Sigmoid colon (tissue), 6 donors: ENCODE measurements at regions not wholly inside any gene's neighbourhood (a gene's known extent, or its start where the extent isn't known, plus 50 kb on each side); places are given as distances from the start of the nearest gene placed in this dataset.

ENCODE experiments used
- DNase-seq: peaks from one replicate; pipeline ENCODE4 v3.0.0-alpha.2; 2019
- H3K27ac ChIP-seq, 4 donors: fragments of 200-600 bp; sonication (generic); one replicate each; pipeline ENCODE4 v1.5.1; 2016 to 2019; ENCODE audit warnings: mild to moderate bottlenecking in 1 of 4
- H3K27me3 ChIP-seq, 3 donors: fragments of 200-600 bp; sonication (generic); one replicate each; pipeline ENCODE4 v1.5.1; 2019; ENCODE audit warnings: mild to moderate bottlenecking in 1 of 3
- H3K36me3 ChIP-seq, 4 donors: fragments of 200-600 bp; sonication (generic); one replicate each; pipeline ENCODE4 v1.5.1; 2016 to 2019
- H3K4me1 ChIP-seq, 4 donors: fragments of 200-600 bp; sonication (generic); one replicate each; pipeline ENCODE4 v1.5.1; 2017 to 2019
- H3K4me3 ChIP-seq, 4 donors: fragments of 200-600 bp; sonication (generic); one replicate each; pipeline ENCODE4 v1.5.1; 2017 to 2019; ENCODE audit warnings: mild to moderate bottlenecking in 2 of 4, moderate library complexity in 1 of 4
- H3K9me3 ChIP-seq, 4 donors: fragments of 200-600 bp in 3 of 4; sonication (generic) in 3 of 4; one replicate each; pipeline versions ENCODE4 v1.5.1 to v1.6.1; 2013 to 2019
- EP300 ChIP-seq, 4 donors: sonication (generic); formaldehyde crosslinking; IDR thresholded peaks; one replicate each; pipeline ENCODE4 v1.6.1; 2017; ENCODE audit warnings: antibody characterized with exemption in 4 of 4
- POLR2A ChIP-seq, 2 donors: fragments of 450-650 bp; IDR thresholded peaks; one replicate each; pipeline ENCODE4 v1.6.1; 2016; ENCODE audit warnings: antibody characterized with exemption in 2 of 2, mild to moderate bottlenecking in 2 of 2, moderate library complexity in 2 of 2
- POLR2AphosphoS5 ChIP-seq, 4 donors: sonication (generic); formaldehyde crosslinking; IDR thresholded peaks; one replicate each; pipeline ENCODE4 v1.6.1; 2017; ENCODE audit warnings: antibody characterized with exemption in 4 of 4
- WGBS, 2 donors: extraction: QIAGEN DNeasy Blood & Tissue Kit; methylation state at CpG; one replicate each; pipeline ENCODE4 v1.1.7; 2013; 5-methylcytosine and 5-hydroxymethylcytosine counted together
- intact Hi-C: fragments of 100-400 bp; cut with DNase I; formaldehyde crosslinking; loops from one replicate; pipeline ENCODE4 v1.15.1; 2023
- TF ChIP-seq, protein P1 (sequence below), 4 experiments: fragments of 450-650 bp in 3 of 4; fragments of 200-600 bp in 1 of 4; IDR thresholded peaks; one replicate each; pipeline ENCODE4 v1.5.1; 2016 to 2019; ENCODE audit warnings: antibody characterized with exemption in 4 of 4, mild to moderate bottlenecking in 3 of 4, moderate library complexity in 2 of 4
- donor health status: healthy with polysubstance abuse.
- donor health status: healthy.

DNA sequence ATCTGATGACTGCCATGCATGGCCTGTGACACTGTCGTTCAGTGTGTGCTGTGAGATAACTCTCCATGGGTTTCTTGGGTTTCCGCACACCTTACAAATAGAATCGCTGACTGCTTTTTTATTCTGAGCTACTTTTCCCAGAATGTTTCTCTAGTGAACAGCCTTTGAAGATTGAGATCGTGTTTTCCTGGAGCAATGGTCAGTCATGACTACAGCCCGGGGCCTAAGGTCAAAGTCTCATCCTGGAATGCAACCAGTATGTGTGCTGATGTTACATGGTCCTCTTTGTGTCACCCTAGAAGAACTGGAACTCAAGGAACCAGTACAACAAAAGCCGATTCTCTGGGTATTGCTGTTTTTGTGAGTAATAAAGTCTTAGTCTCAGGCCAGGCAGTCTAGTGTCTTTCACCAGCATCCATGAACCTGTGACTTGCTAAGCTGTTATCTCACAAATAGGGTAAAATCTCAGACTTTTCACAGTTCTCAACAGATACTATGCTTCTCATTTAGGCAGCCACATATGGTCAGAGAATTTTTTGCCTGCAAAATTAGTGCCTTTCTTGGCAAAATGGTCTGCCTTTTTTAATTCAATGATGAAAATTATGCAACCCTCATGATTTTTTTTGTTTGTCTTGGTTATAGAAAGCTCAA is 124.9 kb upstream of the PIEZO2 start:
- DNase-seq: no peak
- 81 to 87% methylated on average over 6 of the region's 6 CpGs for WGBS, 2 donors
- Histone ChIP-seq H3K9me3 (no peaks in the 10 kb centered on the region), H3K36me3 (no peaks in the 10 kb centered on the region), H3K27ac (no peak overlapping the region), H3K4me1 (no peaks in the 10 kb centered on the region), H3K27me3 (no peaks in the 10 kb centered on the region), H3K4me3 (no peak overlapping the region)
- TF ChIP-seq POLR2A (IDR thresholded peaks at IDR 0.05) (no peak), POLR2AphosphoS5 (IDR thresholded peaks at IDR 0.05) (no peak), EP300 (IDR thresholded peaks at IDR 0.05) (no peak)
- TF ChIP-seq, protein P1, sequence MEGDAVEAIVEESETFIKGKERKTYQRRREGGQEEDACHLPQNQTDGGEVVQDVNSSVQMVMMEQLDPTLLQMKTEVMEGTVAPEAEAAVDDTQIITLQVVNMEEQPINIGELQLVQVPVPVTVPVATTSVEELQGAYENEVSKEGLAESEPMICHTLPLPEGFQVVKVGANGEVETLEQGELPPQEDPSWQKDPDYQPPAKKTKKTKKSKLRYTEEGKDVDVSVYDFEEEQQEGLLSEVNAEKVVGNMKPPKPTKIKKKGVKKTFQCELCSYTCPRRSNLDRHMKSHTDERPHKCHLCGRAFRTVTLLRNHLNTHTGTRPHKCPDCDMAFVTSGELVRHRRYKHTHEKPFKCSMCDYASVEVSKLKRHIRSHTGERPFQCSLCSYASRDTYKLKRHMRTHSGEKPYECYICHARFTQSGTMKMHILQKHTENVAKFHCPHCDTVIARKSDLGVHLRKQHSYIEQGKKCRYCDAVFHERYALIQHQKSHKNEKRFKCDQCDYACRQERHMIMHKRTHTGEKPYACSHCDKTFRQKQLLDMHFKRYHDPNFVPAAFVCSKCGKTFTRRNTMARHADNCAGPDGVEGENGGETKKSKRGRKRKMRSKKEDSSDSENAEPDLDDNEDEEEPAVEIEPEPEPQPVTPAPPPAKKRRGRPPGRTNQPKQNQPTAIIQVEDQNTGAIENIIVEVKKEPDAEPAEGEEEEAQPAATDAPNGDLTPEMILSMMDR (IDR thresholded peaks at IDR 0.05): no peak
- intact Hi-C loops: no loop called here

DNA sequence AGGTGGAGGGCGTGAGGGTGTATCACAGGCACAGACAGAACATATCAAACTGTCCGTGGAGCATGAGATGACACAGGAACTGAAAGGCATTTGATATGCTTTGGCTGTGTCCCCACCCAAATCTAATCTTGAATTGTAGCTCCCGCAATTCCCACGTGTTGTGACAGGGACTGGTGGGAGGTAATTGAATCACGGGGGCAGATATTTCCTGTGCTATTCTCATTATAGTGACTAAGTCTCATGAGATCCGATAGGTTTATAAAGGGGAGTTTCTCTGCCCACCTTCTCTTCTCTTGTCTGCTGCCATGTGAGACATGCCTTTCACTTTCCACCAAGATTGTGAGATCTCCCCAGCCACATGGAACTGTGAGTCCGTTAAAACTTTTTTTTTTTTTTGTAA is 123.1 kb upstream of the PIEZO2 start:
- intact Hi-C loops: no loop called here
- H3K36me3 ChIP-seq: no peaks in the 10 kb centered on the region
- TF ChIP-seq, protein P1 (IDR thresholded peaks at IDR 0.05): no peak
- TF ChIP-seq EP300 (IDR thresholded peaks at IDR 0.05) (no peak), POLR2AphosphoS5 (IDR thresholded peaks at IDR 0.05) (no peak), POLR2A (IDR thresholded peaks at IDR 0.05) (no peak)
- H3K27me3 ChIP-seq: no peaks in the 10 kb centered on the region
- WGBS, 2 donors: 68 to 79% methylated on average over 7 of the region's 7 CpGs
- no peak overlapping the region for H3K27ac ChIP-seq
- no peaks in the 10 kb centered on the region for H3K9me3 ChIP-seq
- no peak for DNase-seq
- no peak overlapping the region for H3K4me3 ChIP-seq
- H3K4me1 ChIP-seq: peaks cover 0 to 12% (median 0%) of the 10 kb centered on the region in 4 donors

DNA sequence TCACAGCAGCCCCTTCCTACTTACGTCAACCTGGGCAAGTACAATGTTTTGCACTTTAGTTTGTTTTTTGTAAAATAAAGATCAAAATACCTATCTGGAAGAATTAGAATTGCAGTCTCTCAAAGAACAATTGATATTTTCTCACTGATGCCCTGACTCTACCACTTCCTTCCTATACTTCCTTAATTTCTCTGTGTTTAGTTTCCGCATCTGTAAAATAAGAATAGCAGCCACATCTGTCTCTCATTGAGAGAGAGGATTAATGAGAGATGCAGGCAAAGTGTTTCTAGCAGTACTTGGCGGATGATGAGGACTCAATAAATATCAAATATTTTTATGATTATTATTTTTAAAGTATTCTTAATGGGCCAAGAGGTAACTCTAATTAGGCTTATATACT is 122.6 kb upstream of the PIEZO2 start:
- TF ChIP-seq POLR2A (IDR thresholded peaks at IDR 0.05) (no peak), EP300 (IDR thresholded peaks at IDR 0.05) (no peak), POLR2AphosphoS5 (IDR thresholded peaks at IDR 0.05) (no peak)
- WGBS, 2 donors: 24 to 53% methylated on average over 3 of the region's 3 CpGs
- intact Hi-C loops: no loop called here
- H3K27ac ChIP-seq: no peak overlapping the region
- no peak for DNase-seq
- H3K27me3 ChIP-seq: no peaks in the 10 kb centered on the region
- H3K36me3 ChIP-seq: no peaks in the 10 kb centered on the region
- no peaks in the 10 kb centered on the region for H3K9me3 ChIP-seq
- no peak overlapping the region for H3K4me3 ChIP-seq
- H3K4me1 ChIP-seq: peaks cover 0 to 13% (median 0%) of the 10 kb centered on the region in 4 donors

DNA sequence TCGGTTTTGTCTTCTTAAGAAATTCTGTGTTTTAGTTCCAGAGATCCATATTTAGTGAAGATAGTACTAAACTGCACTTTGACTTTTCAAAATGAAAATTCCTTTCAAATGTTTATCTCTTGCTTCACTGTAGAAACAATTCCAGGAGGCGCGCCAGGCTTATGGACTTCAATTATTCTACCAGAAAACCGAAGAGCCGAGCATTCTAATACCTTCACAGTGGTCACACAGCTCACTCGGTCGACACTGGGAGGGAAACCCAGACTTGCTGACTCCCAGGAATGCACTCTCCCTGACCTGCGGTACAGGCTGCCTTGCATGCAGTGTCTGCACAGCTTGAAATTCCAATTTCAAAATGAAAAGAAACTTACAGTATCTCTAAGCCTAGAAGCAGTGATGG is 119.9 kb upstream of the PIEZO2 start:
- peak; percentile 74 for DNase-seq

DNA sequence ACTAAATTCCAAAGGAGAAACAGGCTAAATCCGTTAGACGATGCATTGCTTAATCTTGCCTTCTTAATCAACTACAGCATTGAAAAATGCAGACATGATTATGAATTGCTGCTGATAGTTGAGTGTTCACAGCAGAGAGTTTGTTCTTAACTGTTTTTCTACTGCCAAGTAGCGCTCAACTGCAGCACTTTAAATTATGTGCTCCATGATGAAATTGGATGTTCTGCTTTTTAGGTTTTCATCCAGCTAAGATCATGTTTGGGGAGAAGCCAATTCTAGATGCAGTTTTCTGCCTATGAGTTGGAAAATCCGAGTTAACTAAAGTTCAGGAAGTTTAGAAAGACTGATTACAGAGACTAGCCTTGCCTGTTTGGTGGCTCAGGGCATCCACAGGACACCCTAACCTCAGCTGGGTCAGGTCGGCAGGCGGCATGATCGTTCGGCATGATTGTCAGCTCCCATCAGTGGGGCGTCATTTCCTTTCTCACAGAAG is 119.4 kb upstream of the PIEZO2 start:
- H3K27ac ChIP-seq: peak overlapping the region in 3 of 4 donors; percentile 1 to 44 (median 9)
- intact Hi-C loops: no loop called here
- DNase-seq: no peak
- no peaks in the 10 kb centered on the region for H3K36me3 ChIP-seq
- H3K4me1 ChIP-seq: peaks cover 0 to 13% (median 0%) of the 10 kb centered on the region in 4 donors
- no peak for TF ChIP-seq POLR2A (IDR thresholded peaks at IDR 0.05)
- TF ChIP-seq EP300 (IDR thresholded peaks at IDR 0.05): no peak
- TF ChIP-seq POLR2AphosphoS5 (IDR thresholded peaks at IDR 0.05): peak in 3 of 4 donors; percentile 11 to 64 (median 49)
- WGBS, 2 donors: 65 to 75% methylated on average over 9 of the region's 9 CpGs
- no peaks in the 10 kb centered on the region for H3K27me3 ChIP-seq
- peak overlapping the region in 1 of 4 donors; percentile 21 for H3K4me3 ChIP-seq
- no peaks in the 10 kb centered on the region for H3K9me3 ChIP-seq

More for the DNA sequence above, 119.9 kb upstream of the PIEZO2 start:
- WGBS, 2 donors: 78 to 83% methylated on average over 8 of the region's 8 CpGs
- no peaks in the 10 kb centered on the region for H3K36me3 ChIP-seq
- no peaks in the 10 kb centered on the region for H3K9me3 ChIP-seq
- peak overlapping the region in 3 of 4 donors; percentile 1 to 44 (median 9) for H3K27ac ChIP-seq
- intact Hi-C loops: no loop called here
- TF ChIP-seq, protein P1 (IDR thresholded peaks at IDR 0.05): no peak
- no peak for TF ChIP-seq EP300 (IDR thresholded peaks at IDR 0.05)
- H3K27me3 ChIP-seq: no peaks in the 10 kb centered on the region
- peaks cover 0 to 13% (median 0%) of the 10 kb centered on the region in 4 donors for H3K4me1 ChIP-seq
- peak overlapping the region in 1 of 4 donors; percentile 21 for H3K4me3 ChIP-seq
